8988T (cell line): ENCODE measurements at regions not wholly inside any gene's neighbourhood (a gene's known extent, or its start where the extent isn't known, plus 50 kb on each side); places are given as distances from the start of the nearest gene placed in this dataset.
"Not testable (repeated sequence)": the region's sequence is repeated elsewhere in the genome, so short reads cannot be mapped to it uniquely, and the experiment has no call there.

Source experiments
- DNase-seq: peaks from one replicate; pipeline ENCODE4 v3.0.0; 2011

- no peak for DNase-seq
Measured at GRCh38 chr9:115759426-115759825, 394.2 kb upstream of the PAPPA start.

GRCh38 chr9:115764645-115765044 is 388.9 kb upstream of the PAPPA start:
- no peak for DNase-seq

- no peak for DNase-seq
Measured at GRCh38 chr9:115765060-115765459, 388.5 kb upstream of the PAPPA start.

DNA sequence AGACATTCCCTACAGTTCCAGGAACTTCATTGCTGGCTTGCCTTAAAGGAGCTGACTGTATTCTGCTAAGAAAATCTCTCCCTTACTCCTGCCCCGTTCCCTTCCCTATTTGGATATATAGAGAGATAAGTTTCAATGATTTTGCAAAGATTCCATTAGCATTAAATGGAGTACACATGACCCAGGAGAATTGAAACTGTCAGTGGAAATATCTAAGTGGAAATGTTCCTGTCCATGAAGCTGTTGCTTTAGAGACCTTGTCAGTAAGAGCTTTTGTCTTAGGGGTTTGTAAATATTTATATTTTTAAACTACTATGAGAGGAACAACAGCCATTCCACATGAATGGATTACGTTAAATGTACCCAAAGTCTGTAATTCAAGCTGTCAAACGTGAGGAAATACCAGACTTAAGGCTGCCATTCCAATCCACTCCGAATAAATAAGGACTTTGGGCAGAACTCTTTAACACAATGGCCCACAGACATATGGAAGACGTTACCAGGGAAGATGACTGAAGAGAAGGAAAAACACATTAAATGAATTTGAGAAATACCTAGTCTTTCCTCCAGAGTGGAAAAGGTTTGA is 387.1 kb upstream of the PAPPA start:
- no peak for DNase-seq

DNA sequence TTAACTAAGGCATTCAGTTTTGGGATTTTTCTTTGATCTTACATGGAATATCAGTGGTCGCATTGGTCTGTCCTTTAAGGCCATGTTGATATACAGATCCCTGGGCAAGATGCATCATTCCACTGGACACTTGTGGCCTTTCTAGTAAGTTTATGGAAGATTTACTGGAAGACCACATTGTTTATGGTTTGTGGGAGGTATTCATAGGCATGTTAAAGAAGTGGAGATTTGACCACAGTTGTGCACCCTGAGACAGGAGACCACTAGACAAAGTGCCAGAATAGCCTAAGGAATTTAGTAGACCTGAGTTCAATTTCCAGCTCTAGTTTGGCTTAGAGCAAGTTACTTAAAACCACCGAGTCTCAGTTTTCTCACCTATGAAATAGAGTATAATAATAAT is 383.1 kb upstream of the PAPPA start:
- DNase-seq: no peak

DNA sequence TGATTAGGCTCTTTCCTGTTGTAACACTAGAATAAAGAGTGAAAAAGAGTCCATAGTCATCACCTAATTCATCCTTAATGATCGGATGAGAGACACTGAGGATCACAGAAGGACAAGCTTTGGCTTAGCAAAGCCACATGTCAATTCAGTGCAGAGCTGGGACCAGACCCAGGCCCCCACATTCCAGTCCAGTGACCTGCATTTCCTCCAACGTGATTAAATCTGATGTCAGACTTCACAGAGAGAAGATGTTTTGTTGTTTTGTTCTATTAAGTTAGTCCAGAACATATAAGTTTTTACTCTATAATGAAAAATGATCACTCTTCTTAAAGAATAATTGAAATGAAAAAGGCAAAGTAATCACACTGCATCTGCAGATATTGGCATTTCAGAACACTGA is 377.9 kb upstream of the PAPPA start:
- DNase-seq: no peak

DNA sequence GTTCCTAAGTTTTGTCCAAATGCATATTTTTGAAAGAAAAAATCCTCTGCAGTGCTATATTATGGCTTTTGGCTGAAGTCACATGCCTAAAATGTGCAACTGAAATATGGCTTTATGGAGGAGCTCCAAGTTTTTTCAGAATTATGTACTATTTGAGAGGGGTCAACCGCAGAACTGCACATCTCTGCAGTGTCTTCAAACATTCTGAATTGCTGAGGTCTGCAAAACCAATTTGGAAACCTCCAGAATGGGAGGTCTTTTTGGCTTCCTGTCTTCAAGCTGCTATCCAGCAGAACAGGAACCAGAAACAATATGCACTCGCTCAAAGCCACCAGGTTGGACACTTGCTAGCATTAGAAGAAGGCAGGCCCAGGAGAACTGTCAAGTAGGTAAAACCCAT is 376.0 kb upstream of the PAPPA start:
- DNase-seq: no peak

DNA sequence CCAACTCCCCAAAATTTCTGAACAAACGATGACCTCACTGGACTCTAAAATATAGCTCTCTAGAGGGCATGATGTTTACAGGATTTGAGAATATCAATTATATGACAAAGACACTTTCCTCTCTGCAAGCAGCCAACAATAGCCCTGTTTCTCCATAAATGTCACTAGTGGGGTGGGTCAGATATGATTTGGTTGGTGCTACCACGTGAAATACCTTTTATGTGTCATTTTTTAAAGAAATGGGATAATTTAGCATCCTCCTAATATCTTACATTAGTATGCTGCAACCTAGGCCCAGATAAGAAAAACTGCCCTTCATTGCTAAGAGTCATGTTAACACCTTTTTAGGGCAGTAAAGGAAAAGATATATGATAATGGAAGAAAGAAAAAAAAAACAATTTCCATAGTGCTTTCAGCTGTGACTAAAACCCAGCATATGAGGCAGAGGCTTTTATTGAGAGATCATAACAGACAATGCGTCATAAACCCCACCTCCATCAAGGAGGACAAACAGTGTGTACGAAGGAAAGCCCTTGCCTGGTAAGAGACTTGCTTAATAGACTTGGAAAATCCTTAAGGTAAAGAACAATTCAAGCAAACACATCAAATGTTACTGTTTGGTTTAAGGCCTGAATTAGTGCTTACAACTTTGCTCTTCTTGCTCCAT is 372.4 kb upstream of the PAPPA start:
- DNase-seq: no peak

DNA sequence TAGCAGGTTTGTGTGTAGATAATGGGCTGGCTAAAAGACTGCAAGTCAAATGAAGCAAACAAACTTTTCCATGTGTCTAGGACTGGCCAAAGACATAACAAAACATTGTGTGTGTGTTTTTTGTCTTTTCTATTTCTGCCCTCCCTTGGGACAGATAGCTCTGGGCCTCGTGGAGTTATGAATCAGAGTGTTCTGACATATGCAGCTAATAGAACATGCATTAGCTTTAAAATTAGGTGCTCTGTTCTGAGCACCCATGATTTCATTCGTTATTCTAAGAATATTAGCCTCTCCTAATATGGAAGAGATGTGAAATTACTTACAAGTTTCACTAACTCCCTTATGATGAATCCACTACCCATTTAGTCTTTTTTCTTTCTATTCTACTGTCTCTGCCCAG is 367.3 kb upstream of the PAPPA start:
- DNase-seq: no peak

GRCh38 chr9:115790520-115790919 is 363.1 kb upstream of the PAPPA start:
- no peak for DNase-seq

DNA sequence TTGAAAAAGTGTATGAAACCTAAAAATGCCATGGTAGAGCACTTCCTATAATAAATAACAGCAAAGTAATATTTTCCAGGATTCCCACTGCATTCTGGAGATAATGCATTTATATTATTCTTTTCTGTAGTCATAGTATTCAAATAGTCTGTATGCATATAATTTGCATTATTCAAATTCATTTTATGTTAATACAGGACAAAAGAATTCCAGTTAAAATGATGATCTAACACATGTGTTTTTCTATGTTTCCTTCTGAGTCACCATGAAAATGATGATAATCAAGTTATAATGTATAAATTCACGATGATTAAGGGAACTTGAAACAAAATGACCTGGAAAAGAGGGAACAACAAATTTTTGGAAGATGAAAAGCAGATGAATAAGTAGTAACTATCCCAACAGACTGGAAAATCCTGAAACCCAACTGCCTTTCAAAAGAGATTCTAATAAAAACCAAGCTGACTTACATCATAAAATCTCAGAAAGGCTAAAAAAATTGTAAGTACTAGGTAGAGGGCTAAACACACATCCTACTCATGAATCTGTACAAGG is 358.6 kb upstream of the PAPPA start:
- no peak for DNase-seq

DNA sequence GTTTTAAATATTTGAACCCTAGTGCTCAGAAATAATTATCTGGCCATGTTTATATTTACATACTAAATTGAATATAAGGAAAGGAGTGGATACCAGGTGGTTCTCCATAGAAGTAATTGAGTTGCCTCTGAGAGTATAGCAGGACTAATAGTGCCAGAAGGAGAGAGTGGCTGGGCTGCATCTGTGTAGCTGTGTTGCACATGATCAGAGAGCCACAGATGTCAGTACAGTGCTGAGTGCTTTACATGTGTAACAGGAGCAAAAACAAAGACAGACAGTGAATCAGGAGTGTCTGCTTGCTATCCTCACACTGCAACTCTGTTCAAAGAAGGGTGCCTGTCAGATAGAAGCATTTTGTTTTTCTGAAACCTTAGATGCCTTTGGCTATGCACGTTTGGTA is 353.9 kb upstream of the PAPPA start:
- DNase-seq: no peak

- DNase-seq: no peak
Measured at GRCh38 chr9:115804206-115804605, 349.4 kb upstream of the PAPPA start.

DNA sequence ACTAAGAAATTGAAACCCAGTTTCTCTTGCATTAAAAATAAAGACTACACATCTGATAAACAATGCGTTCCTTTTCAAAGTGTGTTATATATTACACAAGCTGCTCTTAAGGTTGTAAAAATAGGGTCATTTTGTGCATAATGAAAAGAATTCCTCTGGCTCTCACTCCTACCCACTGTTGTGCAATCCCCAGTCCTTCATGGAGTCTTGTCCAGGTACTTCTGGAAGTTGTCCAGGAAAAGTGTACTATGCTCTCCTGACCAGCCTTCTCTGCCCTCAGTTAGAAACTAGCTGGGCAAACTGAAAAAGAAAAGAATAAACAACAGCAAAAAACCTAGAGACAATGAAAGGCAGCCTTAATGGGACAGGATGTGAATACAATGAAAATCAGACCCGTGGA is 345.5 kb upstream of the PAPPA start:
- no peak for DNase-seq

DNA sequence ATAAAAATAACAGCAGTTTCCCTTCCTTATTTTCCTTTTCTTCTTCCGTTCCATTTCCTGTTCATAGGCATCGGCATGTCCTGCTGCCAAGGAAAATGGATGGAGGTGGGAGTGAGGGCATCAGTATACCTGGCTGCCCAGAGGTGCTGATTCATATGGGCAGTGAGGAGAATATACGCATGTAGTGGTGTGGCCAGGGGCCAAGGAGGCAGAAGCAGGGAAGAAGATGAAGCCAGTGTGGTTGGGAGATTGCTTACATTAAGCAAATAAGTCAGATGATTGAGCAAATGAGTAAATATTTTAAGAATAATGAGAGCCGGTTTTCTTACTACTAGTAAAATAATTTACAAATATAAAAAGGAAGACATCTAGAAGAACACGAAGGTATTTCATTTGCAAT is 344.9 kb upstream of the PAPPA start:
- DNase-seq: no peak

- no peak for DNase-seq
Measured at GRCh38 chr9:115810166-115810565, 343.4 kb upstream of the PAPPA start.

DNA sequence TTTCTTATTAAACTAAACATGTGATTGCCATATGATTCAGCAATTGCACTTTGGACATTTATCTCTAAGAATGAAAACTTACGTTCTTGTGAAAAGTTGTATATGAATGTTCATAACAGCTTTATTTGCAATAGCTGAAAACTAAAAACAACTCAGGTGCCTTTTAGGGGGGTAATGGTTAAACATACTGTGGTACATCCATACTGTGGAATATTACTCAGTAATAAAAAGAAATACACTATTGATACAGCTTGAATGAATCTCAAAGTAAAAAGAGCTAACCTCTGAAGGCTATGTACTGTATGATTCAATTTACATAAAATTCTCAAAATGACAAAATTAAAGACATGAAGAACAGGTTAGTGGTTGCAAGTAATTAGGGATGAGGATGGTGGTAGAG is 339.5 kb upstream of the PAPPA start:
- no peak for DNase-seq

DNA sequence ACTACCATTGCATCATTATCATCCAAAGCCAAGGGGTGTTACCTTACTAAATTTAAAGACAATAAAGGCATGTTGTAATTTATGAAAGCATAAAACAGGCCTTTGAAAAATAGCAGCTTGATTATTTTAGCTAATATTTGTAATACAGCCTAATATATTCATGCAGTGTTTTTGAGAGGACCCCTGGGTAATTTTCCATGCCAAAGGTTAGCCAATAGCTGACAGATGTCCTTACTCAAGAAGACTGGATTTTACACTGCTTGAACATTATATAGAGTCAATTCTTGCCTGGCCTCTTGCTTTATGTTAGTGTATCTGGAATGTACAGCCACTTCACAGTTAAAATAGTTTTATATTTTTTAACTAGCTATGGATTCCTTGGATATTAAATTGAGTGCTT is 337.8 kb upstream of the PAPPA start:
- no peak for DNase-seq

DNA sequence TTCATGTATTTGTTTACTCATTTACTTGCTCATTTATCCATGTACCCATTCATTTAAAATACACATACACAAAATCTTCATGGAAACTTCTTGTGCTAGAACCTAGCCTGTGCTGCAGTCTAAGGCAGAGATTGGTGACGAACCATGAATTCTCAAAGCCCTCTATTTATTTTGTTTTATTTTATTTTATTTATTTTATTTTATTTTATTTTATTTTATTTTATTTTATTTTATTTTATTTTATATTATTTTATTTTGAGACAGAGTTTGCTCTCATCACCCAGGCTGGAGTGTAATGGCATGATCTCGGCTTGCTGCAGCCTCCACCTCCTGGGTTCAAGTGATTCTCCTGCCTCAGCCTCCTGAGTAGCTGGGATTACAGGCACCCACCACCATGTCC is 334.9 kb upstream of the PAPPA start:
- not testable (repeated sequence) for DNase-seq

DNA sequence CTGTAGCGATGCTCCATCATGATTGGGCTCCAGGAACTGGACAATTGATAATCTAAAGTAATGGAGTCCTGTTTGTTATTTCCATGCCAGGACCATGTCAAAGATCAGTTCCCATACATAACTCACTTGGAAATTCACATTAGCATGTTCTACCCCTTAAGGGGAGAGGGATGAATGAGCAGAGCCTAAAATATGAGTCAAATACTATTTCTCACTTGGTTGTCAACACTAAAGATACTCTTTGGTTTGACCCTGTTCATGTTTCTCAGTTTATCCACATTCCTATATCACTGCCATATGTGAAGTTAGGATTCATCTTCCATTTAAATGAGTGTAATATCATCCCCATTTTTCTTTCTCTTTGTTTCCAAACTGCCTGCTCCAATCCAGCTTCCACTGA is 321.6 kb upstream of the PAPPA start:
- no peak for DNase-seq

- no peak for DNase-seq
Measured at GRCh38 chr9:115837618-115838017, 316.0 kb upstream of the PAPPA start.

DNA sequence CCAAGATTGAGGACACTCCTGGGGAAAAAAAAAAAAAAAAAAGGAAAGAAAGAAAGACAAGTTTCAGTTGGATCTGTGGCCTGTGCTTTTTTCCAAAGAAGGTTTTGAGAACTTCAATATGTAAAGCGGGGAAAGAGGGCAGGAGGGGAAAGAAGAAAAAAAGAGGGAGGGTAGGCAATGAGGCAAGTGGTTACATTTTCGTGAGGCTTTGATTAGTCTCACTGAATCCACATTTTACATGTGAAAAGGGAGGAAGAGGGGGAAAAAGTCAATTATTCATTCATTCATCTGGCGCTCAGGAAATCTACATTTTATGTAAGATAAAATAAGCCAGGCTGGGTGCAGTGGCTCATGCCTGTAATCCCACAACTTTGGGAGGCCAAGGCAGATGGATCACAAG is 315.2 kb upstream of the PAPPA start:
- DNase-seq: no peak

DNA sequence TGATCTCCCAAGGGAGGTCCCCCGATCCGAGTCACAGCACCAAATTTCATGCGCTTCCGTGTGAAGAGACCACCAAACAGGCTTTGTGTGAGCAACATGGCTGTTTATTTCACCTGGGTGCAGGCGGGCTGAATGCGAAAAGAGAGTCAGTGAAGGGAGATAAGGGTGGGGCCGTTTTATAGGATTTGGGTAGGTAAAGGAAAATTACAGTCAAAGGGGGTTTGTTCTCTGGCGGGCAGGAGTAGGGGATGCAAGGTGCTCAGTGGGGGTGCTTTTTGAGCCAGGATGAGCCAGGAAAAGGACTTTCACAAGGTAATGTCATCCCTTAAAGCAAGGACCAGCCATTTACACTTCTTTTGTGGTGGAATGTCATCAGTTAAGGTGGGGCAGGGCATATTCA is 309.2 kb upstream of the PAPPA start:
- not testable (repeated sequence) for DNase-seq

GRCh38 chr9:115845648-115846312 is 307.8 kb upstream of the PAPPA start:
- no peak for DNase-seq
